CD1c-positive myeloid dendritic cell (primary cell): ENCODE measurements at regions not wholly inside any gene's neighbourhood (a gene's known extent, or its start where the extent isn't known, plus 50 kb on each side); places are given as distances from the start of the nearest gene placed in this dataset.
"Not testable (repeated sequence)": the region's sequence is repeated elsewhere in the genome, so short reads cannot be mapped to it uniquely, and the experiment has no call there.

ENCODE experiments used
- DNase-seq: peaks from one replicate; pipeline ENCODE4 v3.0.0-alpha.2; 2016; ENCODE audit errors: extremely low spot score

GRCh38 chr14:52124791-52125684 lies 56.2 kb upstream of the NID2 start:
- DNase-seq, result no peak

DNA sequence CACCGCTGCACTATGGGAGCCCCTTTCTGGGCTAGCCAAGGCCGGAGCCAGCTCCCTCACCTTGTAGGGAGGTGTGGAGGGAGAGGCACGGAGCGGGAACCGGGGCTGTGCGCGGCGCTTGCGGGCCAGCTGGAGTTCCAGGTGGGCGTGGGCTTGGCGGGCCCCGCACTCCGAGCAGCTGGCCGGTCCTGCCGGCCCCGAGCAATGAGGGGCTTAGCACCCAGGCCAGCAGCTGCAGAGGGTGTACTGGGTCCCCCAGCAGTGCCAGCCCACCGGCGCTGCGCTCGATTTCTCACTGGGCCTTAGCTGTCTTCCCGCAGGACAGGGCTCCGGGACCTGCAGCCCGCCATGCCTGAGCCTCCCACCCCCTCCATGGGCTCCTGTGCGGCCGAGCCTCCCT lies 53.3 kb upstream of the NID2 start:
- DNase-seq, result not testable (repeated sequence)

GRCh38 chr14:52121441-52121840 lies 52.6 kb upstream of the NID2 start:
- no peak for DNase-seq

DNA sequence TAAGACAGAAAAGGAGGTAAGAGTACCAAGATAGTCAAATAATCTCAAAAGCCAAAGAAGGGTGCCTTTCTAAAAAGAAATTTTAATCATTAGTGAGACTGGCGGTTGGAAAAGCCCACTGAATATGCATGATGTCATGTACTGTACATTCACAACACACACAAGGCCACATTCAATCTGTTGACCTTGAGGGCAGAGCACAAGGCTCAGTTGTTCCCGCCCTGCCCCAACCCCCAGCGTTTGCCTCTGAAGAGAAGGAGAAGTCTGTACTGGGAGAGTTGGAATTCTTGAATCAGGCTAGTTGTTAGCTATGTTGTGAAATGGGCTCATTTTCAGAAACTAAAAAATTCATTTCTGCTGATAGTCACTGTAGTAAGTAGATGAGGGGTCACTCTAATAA lies 50.2 kb upstream of the NID2 start:
- no peak for DNase-seq
